CD4-positive, alpha-beta T cell treated with Interleukin-15 for 4 hours (primary cell): ENCODE measurements at regions not wholly inside any gene's neighbourhood (a gene's known extent, or its start where the extent isn't known, plus 50 kb on each side); places are given as distances from the start of the nearest gene placed in this dataset.
A peak's percentile ranks its signal among the peaks of the same experiment; 100 is the strongest.
"Not testable (repeated sequence)": the region's sequence is repeated elsewhere in the genome, so short reads cannot be mapped to it uniquely, and the experiment has no call there.

Source experiments
- DNase-seq: peaks from one replicate; pipeline ENCODE4 v3.0.0-alpha.2; 2020; ENCODE audit warnings: low spot score

DNA sequence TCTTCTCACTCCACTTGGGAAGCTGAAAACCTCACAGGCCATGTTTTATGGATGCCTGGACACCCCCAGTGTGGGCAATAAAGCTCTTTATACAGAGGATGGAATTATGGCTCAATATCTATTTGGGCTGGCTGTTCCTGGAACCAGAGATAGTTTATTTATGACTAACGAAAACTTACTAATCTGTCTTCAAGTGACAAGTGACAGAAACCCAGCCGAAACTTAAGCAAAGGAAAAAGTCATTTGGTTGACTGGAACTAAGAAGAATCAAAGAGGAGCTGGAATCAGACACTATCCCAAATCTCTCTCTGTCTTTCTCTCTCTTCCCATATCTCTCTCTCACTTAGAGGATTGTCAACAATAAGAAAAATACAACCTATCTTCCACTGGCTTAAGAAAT lies 78.3 kb upstream of the CDK6 start:
- no peak for DNase-seq

DNA sequence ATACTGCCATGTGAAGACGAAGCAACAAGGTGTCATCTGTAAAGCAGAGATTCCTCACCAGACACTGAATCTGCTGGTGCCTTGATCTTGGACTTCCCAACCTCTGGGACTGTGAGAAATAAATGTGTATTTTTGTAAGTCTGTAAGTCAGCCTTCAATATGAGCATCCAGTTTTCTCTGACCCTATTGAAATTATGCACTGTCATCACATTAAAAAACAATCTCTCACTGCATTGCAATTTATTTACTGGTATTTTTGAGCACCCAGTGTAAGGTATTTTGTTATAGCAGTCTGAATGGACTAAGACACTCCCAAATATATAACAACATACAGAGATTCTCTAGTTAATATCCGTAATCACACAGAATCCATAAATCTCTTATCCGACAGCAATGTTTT lies 77.5 kb upstream of the CDK6 start:
- no peak for DNase-seq

DNA sequence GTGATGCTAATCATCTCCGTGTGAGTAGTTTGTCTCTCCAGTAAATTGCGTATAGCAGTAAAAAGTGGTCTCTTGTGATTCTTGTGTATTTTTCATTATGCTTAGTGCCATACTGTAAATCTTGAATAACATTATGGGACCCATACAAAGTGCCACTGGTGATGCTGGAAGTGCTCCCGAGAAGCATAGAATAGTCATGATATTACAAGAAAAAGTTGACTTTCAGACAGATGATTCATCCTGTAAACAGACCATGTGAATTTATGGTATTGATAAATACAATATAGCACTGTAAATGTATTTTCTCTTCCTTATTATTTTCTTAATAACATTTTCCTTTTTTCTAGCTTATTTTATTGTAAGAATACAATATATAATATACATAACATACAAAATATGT lies 74.6 kb upstream of the CDK6 start:
- DNase-seq, result no peak

DNA sequence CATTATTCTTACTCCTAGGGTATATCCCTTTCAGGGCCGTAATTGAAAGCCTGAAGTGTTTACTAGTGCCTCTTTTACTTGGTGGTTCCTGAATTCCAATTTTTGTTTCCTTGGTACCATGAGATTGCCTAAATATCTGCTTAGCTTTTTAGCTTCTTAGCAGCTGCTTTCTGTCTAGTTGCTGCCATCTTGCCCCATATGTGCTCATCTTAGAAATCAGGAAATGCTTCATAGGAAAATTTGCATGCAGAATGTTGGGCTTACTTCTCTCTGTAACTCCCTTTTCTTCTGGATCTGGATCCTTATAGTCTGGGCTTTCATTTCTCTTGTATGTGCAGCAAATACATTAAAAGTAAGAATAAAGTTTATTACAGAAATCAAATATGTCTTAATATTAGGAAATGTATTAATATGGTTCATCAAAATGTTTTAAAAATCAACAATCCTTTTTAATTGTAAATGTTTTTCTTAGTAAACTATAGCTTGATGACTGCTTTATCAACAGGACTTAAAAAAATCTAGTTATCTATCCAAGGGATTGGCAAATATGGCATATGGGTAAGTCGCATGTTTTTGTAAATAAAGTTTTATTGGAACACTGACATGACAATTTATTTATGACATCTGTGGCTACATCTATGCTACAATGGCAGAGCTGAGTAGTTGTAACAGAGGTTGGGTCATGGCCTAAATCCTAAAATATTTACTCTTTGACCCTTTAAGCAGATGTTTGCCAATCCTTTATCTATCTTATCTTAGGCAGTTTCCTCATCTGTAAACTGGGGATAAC lies 73.5 kb upstream of the CDK6 start:
- DNase-seq, result no peak

DNA sequence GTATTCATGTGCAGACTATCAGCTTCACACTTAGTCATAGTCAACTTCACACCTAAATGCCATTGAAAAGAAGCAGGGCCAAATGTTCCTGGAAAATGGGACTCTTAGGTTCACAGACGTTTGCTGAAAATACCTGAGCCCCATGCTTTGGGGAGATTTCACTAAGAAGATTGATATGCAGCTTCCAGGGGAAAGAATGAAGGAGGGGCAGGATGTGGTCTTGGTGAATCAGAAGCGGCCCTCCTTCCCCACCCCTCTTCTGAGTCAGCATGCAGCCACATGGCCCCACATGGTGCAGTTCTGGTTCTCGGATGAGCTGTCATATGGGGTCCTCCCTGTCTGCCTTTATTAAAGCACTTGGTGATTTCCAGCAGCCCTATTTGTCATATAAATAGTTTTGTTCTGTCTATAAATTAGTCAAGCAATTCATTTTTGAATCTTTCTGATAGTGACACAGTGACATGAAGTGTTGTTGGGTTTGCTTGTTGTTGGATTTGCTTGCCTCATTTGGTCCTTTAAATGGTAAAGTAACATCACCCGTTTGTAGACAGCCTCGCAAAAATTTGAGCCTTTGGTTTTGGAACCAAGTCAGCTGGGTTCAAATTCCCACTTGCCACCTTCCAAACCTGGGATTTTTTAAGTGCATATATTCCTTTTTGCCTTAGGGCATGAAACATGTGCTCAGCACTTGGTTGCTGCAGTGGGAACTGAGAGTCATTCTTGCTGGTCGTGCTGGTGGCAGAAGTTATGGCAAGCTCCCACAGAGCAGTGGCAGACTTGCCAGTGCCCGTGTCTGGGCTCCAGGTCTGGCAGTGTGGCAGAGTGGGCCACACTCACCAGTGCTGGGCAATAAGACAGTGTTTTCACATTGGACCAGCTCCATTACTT lies 68.1 kb upstream of the CDK6 start:
- peak; percentile 92 for DNase-seq

DNA sequence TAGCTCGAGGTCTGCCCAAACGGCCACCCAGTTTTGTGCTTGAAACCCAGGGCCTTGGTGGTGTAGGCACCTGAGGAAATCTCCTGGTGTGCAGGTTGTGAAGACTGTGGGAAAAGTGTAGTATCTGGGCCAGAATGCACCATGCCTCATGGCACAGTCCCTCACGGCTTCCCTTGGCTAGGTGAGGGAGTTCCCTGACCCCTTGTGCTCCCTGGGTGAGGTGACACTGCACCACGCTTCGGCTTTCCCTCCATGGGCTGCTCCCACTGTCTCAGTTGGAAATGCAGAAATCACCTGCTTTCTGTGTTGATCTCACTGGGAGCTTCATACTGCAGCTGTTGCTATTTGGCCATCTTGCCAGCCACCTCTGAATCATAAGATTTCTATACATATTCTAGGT lies 62.4 kb upstream of the CDK6 start:
- no peak for DNase-seq

DNA sequence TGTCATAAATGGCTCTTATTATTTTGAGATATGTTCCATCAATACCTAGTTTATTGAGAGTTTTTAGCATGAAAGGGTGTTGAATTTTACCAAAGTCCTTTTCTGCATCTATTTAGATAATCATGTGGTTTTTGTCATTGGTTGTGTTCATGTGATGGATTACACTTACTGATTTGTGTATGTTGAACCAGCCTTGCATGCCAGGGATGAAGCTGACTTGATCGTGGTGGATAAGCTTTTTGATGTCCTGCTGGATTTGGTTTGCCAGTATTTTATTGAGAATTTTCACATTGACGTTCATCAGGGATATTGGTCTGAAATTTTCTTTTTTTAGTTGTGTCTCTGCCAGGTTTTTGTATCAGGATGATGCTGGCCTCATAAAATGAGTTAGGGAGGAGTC lies 58.5 kb upstream of the CDK6 start:
- DNase-seq, result not testable (repeated sequence)

DNA sequence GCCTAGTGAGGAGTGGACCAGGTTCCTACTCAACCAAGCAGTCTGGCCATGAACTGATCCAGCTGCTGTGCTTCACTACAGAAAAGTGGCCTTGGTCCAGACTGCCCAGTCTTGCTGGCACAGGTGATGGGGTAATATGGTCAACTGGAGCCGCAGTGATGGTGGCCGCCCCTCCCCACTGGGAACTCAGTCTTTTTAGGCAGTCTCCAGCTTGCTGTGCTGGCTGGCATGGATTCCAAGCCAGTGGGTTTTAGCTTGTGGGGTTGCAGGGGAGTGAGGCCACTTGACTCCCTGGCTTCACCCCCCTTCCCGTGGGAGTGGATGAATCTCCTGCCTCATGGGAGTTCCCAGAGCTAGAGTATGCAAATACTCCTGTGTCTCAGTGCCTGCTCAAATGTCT lies 52.7 kb upstream of the CDK6 start:
- DNase-seq, result no peak
